HL-60 (cell line): ENCODE measurements at regions not wholly inside any gene's neighbourhood (a gene's known extent, or its start where the extent isn't known, plus 50 kb on each side); places are given as distances from the start of the nearest gene placed in this dataset.

Experiments used
- GABPA ChIP-seq: IDR thresholded peaks from 2 replicates; pipeline ENCODE4 v1.6.1; 2012; ENCODE audit warnings: low read depth
- POLR2AphosphoS5 ChIP-seq: IDR thresholded peaks from 2 replicates; pipeline ENCODE4 v1.6.1; 2012; ENCODE audit warnings: low read depth
- REST ChIP-seq: IDR thresholded peaks from 2 replicates; pipeline ENCODE4 v1.6.1; 2012; ENCODE audit warnings: low read depth; ENCODE audit not compliant: insufficient replicate concordance
- SPI1 ChIP-seq: IDR thresholded peaks from 2 replicates; pipeline ENCODE4 v1.6.1; 2012; ENCODE audit warnings: low read depth, mild to moderate bottlenecking, borderline replicate concordance
- TF ChIP-seq, protein P1 (sequence below): IDR thresholded peaks from one replicate; pipeline ENCODE4 v1.5.1; 2011; ENCODE audit warnings: low read length, control low read depth, inconsistent platforms; ENCODE audit not compliant: insufficient read depth

DNA sequence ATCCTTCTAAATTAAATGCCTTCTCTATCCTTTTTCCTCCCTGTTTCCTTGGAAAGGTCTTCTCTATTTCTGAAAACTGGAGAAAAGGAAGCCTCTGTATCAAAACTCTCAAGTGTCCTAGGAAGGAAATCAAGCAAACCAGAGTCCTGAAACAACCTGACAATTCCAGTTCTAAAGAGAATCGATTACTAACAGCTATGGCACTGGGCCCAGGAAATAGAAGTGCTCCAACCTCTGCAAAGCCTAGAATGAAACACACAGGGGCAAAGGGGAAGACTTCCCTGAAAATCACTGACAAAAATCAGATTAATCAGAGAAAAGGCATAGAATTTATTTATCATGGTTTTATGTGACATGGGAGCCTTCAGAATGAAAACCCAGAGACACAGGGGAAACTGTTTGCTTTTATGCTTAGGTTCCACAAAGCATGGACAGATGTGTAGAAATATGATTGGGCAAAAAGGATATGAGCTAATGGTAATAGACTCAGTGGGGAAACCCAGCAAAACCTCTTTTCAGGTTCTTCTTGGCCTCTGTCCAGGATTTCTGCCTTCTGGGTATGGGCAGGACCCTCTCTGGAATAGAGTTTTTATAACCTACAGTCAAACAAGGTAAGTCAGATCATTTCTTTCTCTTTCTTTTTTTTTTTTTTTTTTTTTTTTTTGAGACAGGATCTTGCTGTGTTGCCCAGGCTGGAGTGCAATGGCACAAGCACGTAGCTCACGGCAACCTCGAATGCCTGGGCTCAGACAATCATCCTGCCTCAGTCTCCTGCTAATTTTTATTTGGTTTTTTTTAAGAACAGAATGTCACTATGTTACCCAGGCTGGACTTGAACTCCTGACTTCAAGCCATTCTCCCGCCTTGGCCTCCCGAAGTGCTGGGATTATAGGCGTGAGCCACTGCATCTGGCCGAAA, 91.7 kb downstream of the CD24 start:
- TF ChIP-seq, protein P1, sequence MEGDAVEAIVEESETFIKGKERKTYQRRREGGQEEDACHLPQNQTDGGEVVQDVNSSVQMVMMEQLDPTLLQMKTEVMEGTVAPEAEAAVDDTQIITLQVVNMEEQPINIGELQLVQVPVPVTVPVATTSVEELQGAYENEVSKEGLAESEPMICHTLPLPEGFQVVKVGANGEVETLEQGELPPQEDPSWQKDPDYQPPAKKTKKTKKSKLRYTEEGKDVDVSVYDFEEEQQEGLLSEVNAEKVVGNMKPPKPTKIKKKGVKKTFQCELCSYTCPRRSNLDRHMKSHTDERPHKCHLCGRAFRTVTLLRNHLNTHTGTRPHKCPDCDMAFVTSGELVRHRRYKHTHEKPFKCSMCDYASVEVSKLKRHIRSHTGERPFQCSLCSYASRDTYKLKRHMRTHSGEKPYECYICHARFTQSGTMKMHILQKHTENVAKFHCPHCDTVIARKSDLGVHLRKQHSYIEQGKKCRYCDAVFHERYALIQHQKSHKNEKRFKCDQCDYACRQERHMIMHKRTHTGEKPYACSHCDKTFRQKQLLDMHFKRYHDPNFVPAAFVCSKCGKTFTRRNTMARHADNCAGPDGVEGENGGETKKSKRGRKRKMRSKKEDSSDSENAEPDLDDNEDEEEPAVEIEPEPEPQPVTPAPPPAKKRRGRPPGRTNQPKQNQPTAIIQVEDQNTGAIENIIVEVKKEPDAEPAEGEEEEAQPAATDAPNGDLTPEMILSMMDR, result no peak
- TF ChIP-seq POLR2AphosphoS5 (no peak), REST (no peak), GABPA (no peak), SPI1 (no peak)
